Stimulated activated naive CD8-positive, alpha-beta T cell treated with anti-CD3 and anti-CD28 coated beads, Interleukin-15, amount 100 ng/mL, for 72 hours (primary cell): ENCODE measurements at regions not wholly inside any gene's neighbourhood (a gene's known extent, or its start where the extent isn't known, plus 50 kb on each side); places are given as distances from the start of the nearest gene placed in this dataset.

Experiments used
- ATAC-seq: fragments of 150-1000 bp; cut with Tn5 transposase; 2 replicates; pipeline ENCODE4 v1.10.0; 2021; ENCODE audit warnings: mild to moderate bottlenecking, moderate library complexity
- DNase-seq, 2 donors: peaks; one replicate each; pipeline ENCODE4 v3.0.0; 2021 to 2022
- H3K27ac Mint-ChIP-seq, 2 donors: one replicate each; pipeline ENCODE4 v1.8.0; 2022; ENCODE audit warnings: mild to moderate bottlenecking in 2 of 2, mixed read lengths in 2 of 2, moderate library complexity in 2 of 2
- H3K27me3 Mint-ChIP-seq: one replicate; pipeline ENCODE4 v1.8.0; 2022; ENCODE audit warnings: mixed read lengths
- H3K4me1 Mint-ChIP-seq: one replicate; pipeline ENCODE4 v1.8.0; 2022; ENCODE audit warnings: mild to moderate bottlenecking, mixed read lengths
- H3K4me3 Mint-ChIP-seq, 2 donors: one replicate each; pipeline ENCODE4 v1.8.0; 2022; ENCODE audit warnings: mild to moderate bottlenecking in 2 of 2, mixed read lengths in 2 of 2, moderate library complexity in 1 of 2
- H3K9me3 Mint-ChIP-seq, 2 donors: one replicate each; pipeline ENCODE4 v1.8.0; 2022; ENCODE audit warnings: mixed read lengths in 2 of 2

DNA sequence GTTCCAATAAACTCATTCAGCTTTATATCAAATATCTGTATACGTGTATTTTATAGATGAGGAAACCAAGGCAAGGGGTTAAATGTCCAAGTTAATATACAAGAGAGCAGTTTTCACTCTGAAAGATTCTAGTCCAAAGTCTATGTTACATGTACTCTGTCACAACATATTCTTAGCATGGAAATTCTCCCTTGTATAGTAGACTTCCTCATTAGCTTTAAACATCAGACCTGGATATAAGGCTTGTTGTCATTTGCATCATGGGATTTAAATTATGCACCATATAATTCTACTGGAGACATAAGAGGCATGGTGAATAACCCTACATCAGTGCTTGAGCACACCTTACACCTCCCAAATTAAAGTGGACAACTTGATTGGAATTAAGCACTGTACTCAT is 681.9 kb upstream of the CCDC179 start:
- Mint-ChIP-seq H3K4me1 (no peaks in the 10 kb centered on the region), H3K27ac (no peak overlapping the region)
- no peak for ATAC-seq

DNA sequence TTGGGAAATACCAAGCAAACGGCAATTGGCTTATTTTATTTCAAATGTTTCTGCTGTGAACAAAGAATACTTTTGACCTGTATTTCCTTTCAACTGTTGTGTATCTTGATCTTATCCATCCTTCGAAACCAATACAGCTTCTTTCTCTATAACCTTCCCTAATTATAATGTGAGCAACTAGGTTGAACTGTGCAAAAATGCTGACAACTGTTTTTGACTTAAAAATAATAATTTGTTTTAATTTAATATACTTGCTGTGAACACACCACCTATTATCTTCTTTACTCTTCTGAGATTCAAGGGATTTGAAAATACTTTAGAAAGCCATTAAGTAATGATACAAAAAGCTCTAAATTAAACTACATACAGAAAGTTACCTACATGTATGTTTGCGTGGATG is 682.5 kb upstream of the CCDC179 start:
- Mint-ChIP-seq H3K27ac (no peak overlapping the region), H3K4me1 (no peaks in the 10 kb centered on the region), H3K4me3 (no peak overlapping the region), H3K9me3 (no peaks in the 10 kb centered on the region), H3K27me3 (no peaks in the 10 kb centered on the region)
- DNase-seq (no peak), ATAC-seq (no peak)

More for the DNA sequence above, 681.9 kb upstream of the CCDC179 start:
- H3K27me3 Mint-ChIP-seq: no peaks in the 10 kb centered on the region
- DNase-seq: no peak
- H3K4me3 Mint-ChIP-seq: no peak overlapping the region
- no peaks in the 10 kb centered on the region for H3K9me3 Mint-ChIP-seq

DNA sequence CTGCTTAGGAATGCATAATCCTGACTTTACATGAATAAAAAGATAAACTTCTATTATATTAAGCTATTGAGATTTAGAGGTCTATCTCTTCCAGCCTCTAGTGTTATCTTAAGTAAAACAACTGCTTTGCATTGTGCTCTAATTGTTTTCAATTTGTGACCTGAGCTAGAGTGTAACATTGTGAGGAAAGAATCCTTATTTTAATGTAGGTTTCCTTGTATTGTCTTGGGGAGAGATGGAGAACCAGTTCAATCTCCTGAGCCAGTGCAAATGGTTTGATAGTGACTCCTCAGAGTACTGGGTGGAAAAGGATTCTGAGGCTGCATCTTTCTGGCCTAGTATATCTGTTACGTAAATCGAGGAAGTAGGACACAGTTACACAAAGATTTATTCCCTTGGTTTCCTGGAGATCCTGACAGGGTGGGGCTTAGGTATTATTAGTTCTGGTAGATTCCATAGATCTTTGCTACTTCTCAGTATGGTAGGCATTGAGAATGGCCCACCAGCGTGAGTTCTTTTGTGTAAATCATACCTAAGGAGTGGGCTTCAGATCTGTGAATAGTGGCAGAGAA is 683.5 kb upstream of the CCDC179 start:
- H3K4me1 Mint-ChIP-seq: no peaks in the 10 kb centered on the region
- H3K4me3 Mint-ChIP-seq: no peak overlapping the region
- no peak overlapping the region for H3K27ac Mint-ChIP-seq
- no peaks in the 10 kb centered on the region for H3K27me3 Mint-ChIP-seq
- no peak for ATAC-seq
- no peaks in the 10 kb centered on the region for H3K9me3 Mint-ChIP-seq
- no peak for DNase-seq

DNA sequence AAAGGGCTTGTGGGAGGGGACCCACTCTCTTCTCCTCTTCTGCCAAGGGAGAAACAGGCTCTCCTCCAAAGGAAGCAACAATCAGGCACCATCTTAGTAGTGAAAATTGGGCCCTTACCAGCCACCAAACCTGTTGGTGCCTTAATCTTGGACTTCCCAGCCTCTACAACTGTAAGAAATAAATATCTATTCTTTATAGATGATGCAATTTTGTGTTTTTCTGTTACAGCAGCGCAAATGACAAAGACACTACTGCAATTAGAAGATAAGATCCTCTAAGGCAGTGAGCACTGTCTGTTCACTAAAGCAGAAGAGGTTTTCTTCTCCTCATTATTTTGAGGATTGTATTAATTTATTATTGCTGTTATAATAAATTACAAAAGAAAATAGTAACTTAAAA is 691.4 kb upstream of the CCDC179 start:
- Mint-ChIP-seq H3K4me3 (no peak overlapping the region), H3K27me3 (no peaks in the 10 kb centered on the region), H3K27ac (no peak overlapping the region), H3K4me1 (no peaks in the 10 kb centered on the region), H3K9me3 (no peaks in the 10 kb centered on the region)
- DNase-seq (no peak), ATAC-seq (no peak)

DNA sequence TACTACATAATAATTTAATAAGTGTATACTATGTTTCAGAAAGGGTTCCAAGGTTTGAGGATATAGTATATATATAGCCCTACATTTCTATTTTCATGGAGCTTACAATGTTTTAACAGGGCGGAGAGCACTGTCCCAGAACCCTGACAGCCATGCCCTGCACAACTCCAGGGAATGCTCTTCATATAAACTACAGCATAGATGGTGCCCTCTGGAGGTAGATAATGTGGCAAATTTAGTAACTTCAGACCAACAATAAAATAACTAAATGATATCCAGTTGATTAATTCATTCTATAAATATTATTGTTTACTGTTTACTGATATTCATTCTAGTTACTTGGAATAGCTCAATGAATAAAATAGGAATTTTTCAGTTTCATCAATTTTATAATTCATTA is 693.7 kb upstream of the CCDC179 start:
- Mint-ChIP-seq H3K9me3 (no peaks in the 10 kb centered on the region), H3K4me3 (no peak overlapping the region), H3K27me3 (no peaks in the 10 kb centered on the region), H3K4me1 (no peaks in the 10 kb centered on the region), H3K27ac (no peak overlapping the region)
- no peak for ATAC-seq
- no peak for DNase-seq

DNA sequence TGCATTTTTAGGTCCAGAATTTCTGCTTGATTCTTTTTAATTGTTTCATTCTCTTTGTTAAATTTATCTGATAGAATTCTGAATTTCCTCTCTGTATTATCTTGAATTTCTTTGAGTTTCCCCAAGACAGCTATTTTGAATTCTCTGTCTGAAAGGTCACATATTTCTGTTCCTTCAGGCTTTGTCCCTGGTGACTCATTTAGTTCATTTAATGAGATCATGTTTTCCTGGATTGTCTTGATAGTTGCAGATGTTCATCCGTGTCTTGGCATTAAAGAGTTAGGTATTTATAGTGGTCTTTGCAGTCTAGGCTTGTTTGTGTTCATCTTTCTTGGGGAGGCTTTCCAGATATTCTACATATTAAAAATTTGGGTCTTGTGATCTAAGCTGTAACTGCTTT is 694.8 kb upstream of the CCDC179 start:
- Mint-ChIP-seq H3K4me1 (no peaks in the 10 kb centered on the region), H3K4me3 (no peak overlapping the region), H3K27me3 (no peaks in the 10 kb centered on the region), H3K27ac (no peak overlapping the region), H3K9me3 (no peaks in the 10 kb centered on the region)
- no peak for DNase-seq
- ATAC-seq: no peak

DNA sequence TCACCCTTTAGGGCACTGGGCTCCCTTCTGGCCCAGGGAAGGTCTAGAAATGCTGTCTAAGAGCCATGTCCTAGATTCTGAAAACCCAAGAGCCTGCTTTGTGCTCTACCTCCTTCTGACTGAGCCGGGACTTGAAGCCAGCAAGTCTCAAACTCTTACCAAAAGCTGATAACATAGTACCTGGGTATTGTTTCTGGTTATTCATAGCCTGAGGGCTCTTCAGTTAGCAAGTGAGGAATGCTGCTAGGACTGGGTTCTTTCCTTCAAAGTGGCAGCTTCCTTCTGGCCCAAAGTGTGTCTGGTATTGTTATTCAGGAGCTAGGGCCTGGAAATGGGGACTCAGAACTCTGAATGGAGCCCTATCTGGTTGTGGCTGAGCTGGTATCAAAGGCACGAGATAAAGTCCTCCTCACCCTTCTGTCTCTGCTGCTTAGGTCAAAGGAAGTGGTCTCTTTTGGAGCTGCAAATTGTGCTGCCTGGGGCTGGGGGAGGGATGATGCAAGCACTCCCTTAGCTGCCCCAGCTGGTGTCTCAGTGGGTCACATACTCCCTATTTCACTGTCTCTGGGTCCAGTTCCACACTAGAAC is 696.0 kb upstream of the CCDC179 start:
- H3K4me3 Mint-ChIP-seq: no peak overlapping the region
- no peaks in the 10 kb centered on the region for H3K4me1 Mint-ChIP-seq
- H3K9me3 Mint-ChIP-seq: no peaks in the 10 kb centered on the region
- DNase-seq (no peak), ATAC-seq (no peak)
- H3K27me3 Mint-ChIP-seq: no peaks in the 10 kb centered on the region
- H3K27ac Mint-ChIP-seq: no peak overlapping the region

DNA sequence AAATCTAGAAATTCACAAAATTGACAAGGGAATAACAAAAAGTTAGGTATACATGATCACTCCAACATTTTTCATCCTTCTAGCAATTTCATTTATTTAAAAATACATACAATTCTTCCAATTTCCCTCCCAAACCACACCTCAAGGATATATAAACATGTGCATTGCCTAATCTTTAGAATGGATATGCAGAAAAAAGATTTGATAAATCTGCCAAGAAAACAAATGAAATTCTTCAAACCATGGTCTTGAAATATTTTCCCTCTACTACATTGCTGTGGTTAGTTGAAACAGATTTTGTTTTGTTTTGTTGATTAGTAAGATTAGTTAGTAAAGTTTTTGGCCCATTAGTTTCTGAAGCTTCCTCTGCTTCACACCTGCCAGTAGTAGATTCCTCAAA is 703.3 kb upstream of the CCDC179 start:
- Mint-ChIP-seq H3K9me3 (peaks cover 0 to 5% of the 10 kb centered on the region in 2 donors), H3K27me3 (no peaks in the 10 kb centered on the region), H3K4me3 (no peak overlapping the region), H3K4me1 (no peaks in the 10 kb centered on the region), H3K27ac (no peak overlapping the region)
- ATAC-seq (no peak), DNase-seq (no peak)

DNA sequence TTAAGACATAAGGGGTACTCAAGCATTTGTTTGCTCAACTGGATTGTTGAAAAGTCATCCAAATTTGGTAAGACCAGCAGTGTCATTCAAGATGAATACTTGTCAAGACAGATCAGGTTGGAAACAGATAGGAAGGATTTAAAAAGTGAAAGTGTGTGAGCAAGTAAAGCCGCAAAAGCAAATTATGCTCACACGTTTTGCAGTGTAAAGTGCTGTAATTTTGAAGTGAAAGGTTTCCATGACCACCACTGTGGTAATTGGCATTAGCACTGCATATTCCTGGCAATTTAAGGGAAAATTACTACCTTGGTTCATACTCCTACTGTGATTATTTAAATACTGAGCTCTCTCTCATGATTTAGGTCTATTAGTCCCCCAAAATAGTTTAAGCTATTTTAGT is 704.1 kb upstream of the CCDC179 start:
- no peak for DNase-seq
- no peaks in the 10 kb centered on the region for H3K27me3 Mint-ChIP-seq
- H3K9me3 Mint-ChIP-seq: peaks cover 0 to 5% of the 10 kb centered on the region in 2 donors
- ATAC-seq: no peak
- H3K4me1 Mint-ChIP-seq: no peaks in the 10 kb centered on the region
- H3K27ac Mint-ChIP-seq: no peak overlapping the region
- no peak overlapping the region for H3K4me3 Mint-ChIP-seq

DNA sequence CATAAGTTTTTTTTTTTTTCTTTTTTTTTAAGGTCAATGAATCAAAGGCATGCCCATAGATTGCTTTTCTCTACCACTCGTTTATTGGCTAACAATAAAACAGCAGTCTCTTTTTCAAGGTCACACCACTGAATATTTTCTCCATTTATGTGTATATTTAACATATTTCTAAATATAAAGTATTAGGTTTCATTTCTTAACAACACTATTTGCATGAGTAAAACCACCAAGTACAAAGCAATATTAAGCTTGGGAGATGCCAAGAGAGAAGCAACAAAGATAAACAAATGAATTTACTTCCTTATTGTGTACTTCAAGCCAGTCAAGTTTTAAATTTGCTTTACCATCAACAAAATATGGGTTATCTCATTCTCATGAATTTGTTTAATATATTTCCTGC is 708.9 kb upstream of the CCDC179 start:
- Mint-ChIP-seq H3K27me3 (no peaks in the 10 kb centered on the region), H3K9me3 (peaks cover 0 to 9% of the 10 kb centered on the region in 2 donors), H3K27ac (no peak overlapping the region), H3K4me3 (no peak overlapping the region), H3K4me1 (no peaks in the 10 kb centered on the region)
- DNase-seq (no peak), ATAC-seq (no peak)

DNA sequence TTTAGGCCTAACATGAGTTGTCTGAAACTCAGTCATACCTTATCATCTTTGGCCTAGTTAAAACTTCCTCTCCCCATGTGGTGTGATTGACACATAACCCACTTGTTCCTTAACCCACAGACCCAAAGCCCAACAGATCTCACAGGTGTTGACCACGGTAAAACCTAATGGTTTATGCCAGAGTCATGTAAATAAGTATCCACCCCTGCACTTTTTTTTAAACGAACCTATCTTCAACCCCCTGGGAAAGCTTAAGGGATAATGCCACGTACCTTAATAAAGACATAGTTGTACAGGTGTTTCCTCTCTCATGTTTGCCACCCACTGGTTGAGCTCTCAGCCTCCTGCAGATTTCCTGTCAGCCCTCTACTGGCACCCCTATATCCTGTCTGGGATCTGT is 709.3 kb upstream of the CCDC179 start:
- Mint-ChIP-seq H3K27ac (no peak overlapping the region), H3K4me1 (no peaks in the 10 kb centered on the region), H3K9me3 (peaks cover 0 to 7% of the 10 kb centered on the region in 2 donors), H3K4me3 (no peak overlapping the region), H3K27me3 (no peaks in the 10 kb centered on the region)
- ATAC-seq (no peak), DNase-seq (no peak)

DNA sequence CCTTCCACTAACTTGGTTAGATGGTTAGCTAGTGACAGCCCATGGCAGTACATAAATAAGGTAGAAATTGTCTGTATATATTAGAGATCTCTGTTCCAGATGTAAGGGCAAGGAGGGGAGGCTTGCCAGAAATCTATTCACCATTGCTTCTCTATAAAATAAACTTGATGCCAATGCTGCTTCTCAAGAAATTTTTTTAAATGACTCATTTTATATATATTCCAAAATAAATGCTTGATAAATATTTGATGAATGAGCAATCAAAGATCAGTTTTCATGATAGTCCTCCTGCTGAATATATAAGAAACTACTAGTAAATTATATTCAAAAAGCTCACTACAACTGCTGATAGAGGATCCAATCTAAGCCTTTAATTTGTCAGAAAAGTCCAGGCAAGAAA is 710.6 kb upstream of the CCDC179 start:
- ATAC-seq: no peak
- H3K4me1 Mint-ChIP-seq: no peaks in the 10 kb centered on the region
- no peak for DNase-seq
- H3K27me3 Mint-ChIP-seq: no peaks in the 10 kb centered on the region
- no peak overlapping the region for H3K27ac Mint-ChIP-seq
- no peak overlapping the region for H3K4me3 Mint-ChIP-seq
- peaks cover 0 to 7% of the 10 kb centered on the region in 2 donors for H3K9me3 Mint-ChIP-seq

DNA sequence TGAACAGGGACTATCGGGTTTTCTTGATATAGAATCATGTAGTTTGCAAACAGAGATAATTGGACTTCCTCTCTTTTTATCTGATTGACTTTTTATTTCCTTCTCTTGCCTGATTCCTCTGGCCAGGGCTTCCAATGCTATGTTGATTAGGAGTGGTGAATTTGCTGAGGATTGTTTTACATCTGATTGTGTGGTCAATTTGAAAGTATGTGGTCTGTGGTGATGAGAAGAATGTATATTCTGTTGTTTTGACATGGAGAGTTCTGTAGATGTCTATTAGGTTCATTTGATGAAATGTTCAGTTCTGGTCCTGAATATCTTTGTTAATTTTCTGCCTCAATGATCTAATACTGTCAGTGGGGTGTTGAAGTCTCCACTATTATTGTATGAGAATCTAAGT is 713.2 kb upstream of the CCDC179 start:
- no peak for ATAC-seq
- H3K27me3 Mint-ChIP-seq: no peaks in the 10 kb centered on the region

DNA sequence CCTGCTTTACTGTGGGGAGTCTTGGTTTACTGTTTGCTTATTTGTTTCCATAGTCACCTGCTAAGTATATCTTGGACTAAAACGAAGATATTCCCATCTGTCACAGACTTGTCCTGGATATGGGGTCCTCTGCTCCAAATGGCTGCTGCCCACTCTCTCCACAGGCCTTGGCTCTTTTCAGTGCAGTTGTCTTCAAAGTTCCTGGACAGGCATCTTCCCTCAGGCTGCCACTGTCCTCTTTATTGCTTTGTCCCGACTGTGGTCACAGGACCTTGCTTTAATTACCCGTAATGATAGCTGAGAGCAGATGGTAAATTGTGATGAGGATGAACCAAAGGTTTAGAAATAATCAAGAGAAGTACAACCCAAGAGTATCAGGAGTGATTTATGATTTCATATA is 713.9 kb upstream of the CCDC179 start:
- Mint-ChIP-seq H3K27ac (no peak overlapping the region), H3K27me3 (no peaks in the 10 kb centered on the region), H3K4me1 (no peaks in the 10 kb centered on the region), H3K9me3 (peaks cover 0 to 7% of the 10 kb centered on the region in 2 donors), H3K4me3 (no peak overlapping the region)
- ATAC-seq (no peak), DNase-seq (no peak)

More for the DNA sequence above, 713.2 kb upstream of the CCDC179 start:
- H3K27ac Mint-ChIP-seq: no peak overlapping the region
- DNase-seq: no peak
- H3K9me3 Mint-ChIP-seq: peaks cover 0 to 7% of the 10 kb centered on the region in 2 donors
- no peaks in the 10 kb centered on the region for H3K4me1 Mint-ChIP-seq
- H3K4me3 Mint-ChIP-seq: no peak overlapping the region

DNA sequence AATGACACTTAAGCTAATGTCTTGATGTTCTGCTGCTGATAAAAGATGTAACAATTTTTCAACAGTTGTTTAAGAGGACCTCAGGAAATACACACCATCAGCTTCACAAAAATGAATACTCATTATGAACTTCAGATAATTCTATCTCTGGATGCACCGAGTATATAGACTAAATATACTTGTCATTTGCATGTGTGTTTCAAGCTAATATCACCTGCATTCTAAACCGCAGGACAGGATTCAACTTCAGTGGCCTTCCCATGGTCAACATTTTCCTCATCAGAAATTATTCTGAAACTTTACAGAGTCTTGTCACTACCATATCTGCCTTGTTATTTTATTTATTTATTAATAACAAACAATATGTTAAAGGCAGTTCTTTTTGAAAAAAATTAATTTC is 717.0 kb upstream of the CCDC179 start:
- H3K4me3 Mint-ChIP-seq: no peak overlapping the region
- no peak overlapping the region for H3K27ac Mint-ChIP-seq
- H3K4me1 Mint-ChIP-seq: no peaks in the 10 kb centered on the region
- DNase-seq (no peak), ATAC-seq (no peak)
- no peaks in the 10 kb centered on the region for H3K27me3 Mint-ChIP-seq
- H3K9me3 Mint-ChIP-seq: peaks cover 0 to 4% of the 10 kb centered on the region in 2 donors

DNA sequence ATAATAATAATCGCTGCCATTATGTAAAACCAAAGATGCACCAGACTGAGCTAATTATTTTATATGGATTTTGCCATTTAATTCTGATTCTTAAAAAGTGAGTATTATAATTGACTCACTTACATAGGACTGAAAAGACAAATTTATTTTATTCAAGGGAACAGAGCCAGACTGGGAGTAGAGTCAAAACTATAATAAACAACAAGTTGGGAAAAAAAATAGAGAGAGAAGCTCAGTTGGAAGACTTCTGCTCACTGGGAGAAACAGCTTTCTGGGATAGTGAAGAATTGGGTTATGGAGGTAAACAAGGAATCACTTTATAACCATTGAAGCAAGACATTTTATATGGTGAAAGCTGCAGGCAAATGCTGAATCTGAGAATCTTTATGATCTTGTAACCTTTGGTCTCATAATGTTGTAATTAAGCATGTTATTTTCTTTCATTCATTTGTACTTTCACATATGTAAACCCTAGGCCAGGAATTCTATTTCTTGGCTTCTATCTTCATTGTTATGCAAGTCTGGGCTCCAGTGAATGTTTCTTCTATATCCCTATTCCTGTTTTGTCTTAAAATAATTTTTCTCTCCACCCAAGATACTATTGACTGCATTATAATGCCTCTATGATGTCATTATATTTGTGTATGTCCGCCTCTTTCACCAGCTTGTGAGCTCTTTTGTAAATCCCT is 725.3 kb upstream of the CCDC179 start:
- Mint-ChIP-seq H3K4me1 (no peaks in the 10 kb centered on the region), H3K4me3 (no peak overlapping the region), H3K27ac (no peak overlapping the region), H3K9me3 (peaks cover 6 to 14% of the 10 kb centered on the region in 2 donors), H3K27me3 (no peaks in the 10 kb centered on the region)
- ATAC-seq: no peak
- no peak for DNase-seq

DNA sequence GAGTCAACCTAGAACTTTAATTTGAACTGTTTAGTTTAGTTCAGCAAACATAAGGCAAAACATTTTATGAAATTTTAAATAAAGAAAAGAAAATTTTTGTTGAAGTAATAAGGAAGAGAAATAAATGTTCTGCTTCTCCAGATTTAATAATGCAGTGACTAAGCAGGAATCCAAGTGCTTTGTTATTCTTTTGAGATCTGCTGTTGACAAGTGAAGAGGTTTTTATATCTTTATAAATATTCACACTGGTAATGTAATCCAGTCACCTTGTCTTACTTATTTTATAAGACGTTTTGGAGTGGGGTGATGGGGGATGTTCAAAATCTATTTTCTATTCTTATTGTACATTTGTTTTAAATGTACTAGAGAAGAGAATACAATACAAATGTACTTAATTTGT is 725.9 kb upstream of the CCDC179 start:
- ATAC-seq (no peak), DNase-seq (no peak)
- no peaks in the 10 kb centered on the region for H3K4me1 Mint-ChIP-seq
- H3K9me3 Mint-ChIP-seq: peaks cover 6 to 14% of the 10 kb centered on the region in 2 donors
- no peak overlapping the region for H3K27ac Mint-ChIP-seq
- H3K4me3 Mint-ChIP-seq: no peak overlapping the region
- H3K27me3 Mint-ChIP-seq: no peaks in the 10 kb centered on the region
